Natural killer cell (primary cell): ENCODE measurements at regions not wholly inside any gene's neighbourhood (a gene's known extent, or its start where the extent isn't known, plus 50 kb on each side); places are given as distances from the start of the nearest gene placed in this dataset.
"Not testable (repeated sequence)": the region's sequence is repeated elsewhere in the genome, so short reads cannot be mapped to it uniquely, and the experiment has no call there.

ENCODE experiments used
- ATAC-seq, 3 donors: fragments of 150-1000 bp in 2 of 3; fragments of 200-7000 bp in 1 of 3; cut with Tn5 transposase; 1 replicate in 1 of 3; 2 replicates in 2 of 3; pipeline ENCODE4 v1.10.0; 2021; ENCODE audit warnings: mild to moderate bottlenecking in 2 of 3, moderate library complexity in 2 of 3
- DNase-seq, 2 donors: peaks; one replicate each; pipeline versions ENCODE4 v3.0.0 to v3.0.0-alpha.2; 2013 to 2021; ENCODE audit warnings: mixed read lengths in 1 of 2
- H3K27ac ChIP-seq: one replicate; pipeline ENCODE4 v1.5.1; 2013; ENCODE audit warnings: mild to moderate bottlenecking, low read length
- H3K27me3 ChIP-seq: one replicate; pipeline ENCODE4 v1.6.1; 2013; ENCODE audit warnings: low read length; ENCODE audit not compliant: control insufficient read depth, insufficient read depth
- H3K36me3 ChIP-seq: one replicate; pipeline ENCODE4 v1.6.1; 2013; ENCODE audit warnings: low read length; ENCODE audit not compliant: control insufficient read depth, insufficient read depth
- H3K4me1 ChIP-seq: one replicate; pipeline ENCODE4 v1.6.1; 2013; ENCODE audit warnings: low read length; ENCODE audit not compliant: control insufficient read depth, insufficient read depth
- H3K4me3 ChIP-seq: one replicate; pipeline ENCODE4 v1.5.1; 2013; ENCODE audit warnings: low read length
- H3K9me3 ChIP-seq: one replicate; pipeline ENCODE4 v1.6.1; 2013; ENCODE audit warnings: low read length; ENCODE audit not compliant: control insufficient read depth, insufficient read depth
- H3K27ac Mint-ChIP-seq, 2 donors: one replicate each; pipeline ENCODE4 v1.8.0; 2022; ENCODE audit warnings: mild to moderate bottlenecking in 2 of 2, mixed read lengths in 2 of 2, moderate library complexity in 1 of 2
- H3K27me3 Mint-ChIP-seq, 2 donors: one replicate each; pipeline ENCODE4 v1.8.0; 2022; ENCODE audit warnings: low read depth in 2 of 2, mixed read lengths in 2 of 2
- H3K36me3 Mint-ChIP-seq: one replicate; pipeline ENCODE4 v1.8.0; 2022; ENCODE audit warnings: mixed read lengths
- H3K4me1 Mint-ChIP-seq, 2 donors: one replicate each; pipeline ENCODE4 v1.8.0; 2022; ENCODE audit warnings: mixed read lengths in 2 of 2
- H3K4me3 Mint-ChIP-seq: one replicate; pipeline ENCODE4 v1.8.0; 2022; ENCODE audit warnings: mild to moderate bottlenecking, moderate library complexity, mixed read lengths
- H3K9me3 Mint-ChIP-seq, 2 donors: one replicate each; pipeline ENCODE4 v1.8.0; 2022; ENCODE audit warnings: mixed read lengths in 2 of 2
- CTCF ChIP-seq: fragments of 200-600 bp; IDR thresholded peaks from one replicate; pipeline ENCODE4 v1.8.0; 2022; ENCODE audit warnings: antibody characterized with exemption
- WGBS: methylation state at CpG from one replicate; pipeline ENCODE4 v1.1.7; 2013; ENCODE audit warnings: missing lambda C conversion rate; ENCODE audit not compliant: insufficient coverage; 5-methylcytosine and 5-hydroxymethylcytosine counted together
- intact Hi-C: fragments of 100-400 bp; cut with micrococcal nuclease; formaldehyde crosslinking; loops from one replicate; pipeline ENCODE4 v1.14.2; 2022

DNA sequence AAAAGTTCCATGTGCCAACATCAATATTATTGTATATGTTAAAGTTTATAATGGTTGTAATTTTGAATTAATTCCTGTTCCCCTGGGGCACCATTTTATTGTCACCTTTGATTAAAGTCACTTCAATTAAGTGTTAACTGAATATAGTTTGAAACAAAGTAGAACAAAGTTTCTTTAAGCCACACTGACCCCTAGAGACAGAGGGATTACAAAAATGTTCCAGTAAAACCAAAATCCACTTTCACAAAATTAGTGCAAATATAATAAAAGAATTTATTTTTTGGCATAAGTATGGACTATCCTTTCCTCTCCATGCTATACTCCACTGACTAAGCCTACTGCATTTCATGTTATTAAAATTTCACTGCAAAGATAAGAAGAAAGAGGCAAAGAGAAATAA lies 123.9 kb downstream of the ZMAT3 start:
- no peaks in the 10 kb centered on the region for H3K27me3 Mint-ChIP-seq
- H3K36me3 ChIP-seq: no peaks in the 10 kb centered on the region
- H3K4me3 ChIP-seq: no peak overlapping the region
- H3K4me1 Mint-ChIP-seq: no peaks in the 10 kb centered on the region
- peaks cover 8% of the 10 kb centered on the region for H3K36me3 Mint-ChIP-seq
- no peak overlapping the region for H3K27ac ChIP-seq
- peaks cover 16 to 19% of the 10 kb centered on the region in 2 donors for H3K9me3 Mint-ChIP-seq
- no peak for TF ChIP-seq CTCF
- H3K27me3 ChIP-seq: no peaks in the 10 kb centered on the region
- no peak overlapping the region for H3K27ac Mint-ChIP-seq
- DNase-seq (no peak), ATAC-seq (no peak)
- no peak overlapping the region for H3K4me3 Mint-ChIP-seq
- no peaks in the 10 kb centered on the region for H3K9me3 ChIP-seq
- intact Hi-C loops: no loop called here
- no peaks in the 10 kb centered on the region for H3K4me1 ChIP-seq

GRCh38 chr3:178942261-178942660 lies 129.3 kb downstream of the ZMAT3 start:
- intact Hi-C loops, H3K9me3 ChIP-seq, H3K4me3 ChIP-seq, H3K27ac ChIP-seq, H3K4me1 ChIP-seq, ATAC-seq, H3K36me3 Mint-ChIP-seq, H3K27ac Mint-ChIP-seq, H3K4me1 Mint-ChIP-seq, DNase-seq, H3K27me3 Mint-ChIP-seq, H3K27me3 ChIP-seq, H3K4me3 Mint-ChIP-seq, H3K36me3 ChIP-seq: not testable (repeated sequence)
- WGBS: no CpG with 5 or more reads among the region's 3 CpGs
- peaks cover 12 to 18% of the 10 kb centered on the region in 2 donors for H3K9me3 Mint-ChIP-seq

DNA sequence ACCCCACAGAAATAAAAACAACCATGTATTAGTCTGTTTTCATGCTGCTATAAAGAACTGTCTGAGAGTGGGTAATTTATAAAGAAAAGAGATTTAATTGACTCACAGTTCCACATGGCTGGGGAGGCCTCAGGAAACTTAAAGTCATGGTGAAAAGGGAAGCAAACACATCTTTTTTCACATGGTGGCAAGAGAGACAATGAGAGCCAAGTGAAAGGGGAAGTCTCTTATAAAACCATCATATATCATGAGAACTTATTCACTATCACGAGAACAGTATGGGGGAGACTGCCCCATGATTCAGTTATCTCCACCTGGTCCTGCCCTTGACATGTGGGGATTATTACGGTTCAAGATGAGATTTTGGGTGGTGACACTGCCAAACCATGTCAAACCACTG lies 141.5 kb downstream of the ZMAT3 start:
- intact Hi-C loops: no loop called here
- H3K4me3 Mint-ChIP-seq: no peak overlapping the region
- ATAC-seq (no peak), DNase-seq (no peak)
- H3K4me1 ChIP-seq: no peaks in the 10 kb centered on the region
- peaks cover 20 to 29% of the 10 kb centered on the region in 2 donors for H3K9me3 Mint-ChIP-seq
- peaks cover 31% of the 10 kb centered on the region for H3K36me3 Mint-ChIP-seq
- H3K27ac Mint-ChIP-seq: no peak overlapping the region
- H3K27ac ChIP-seq: no peak overlapping the region
- H3K36me3 ChIP-seq: no peaks in the 10 kb centered on the region
- H3K27me3 Mint-ChIP-seq: no peaks in the 10 kb centered on the region
- no peaks in the 10 kb centered on the region for H3K27me3 ChIP-seq
- H3K9me3 ChIP-seq: peaks cover 4% of the 10 kb centered on the region
- 75% methylated on average over 1 of the region's 2 CpGs for WGBS
- TF ChIP-seq CTCF: no peak
- H3K4me1 Mint-ChIP-seq: no peaks in the 10 kb centered on the region
- H3K4me3 ChIP-seq: no peak overlapping the region

- Mint-ChIP-seq H3K4me1 (no peaks in the 10 kb centered on the region), H3K27me3 (no peaks in the 10 kb centered on the region), H3K27ac (no peak overlapping the region), H3K9me3 (peaks cover 23 to 33% of the 10 kb centered on the region in 2 donors), H3K36me3 (peaks cover 25% of the 10 kb centered on the region), H3K4me3 (no peak overlapping the region)
- DNase-seq (no peak), ATAC-seq (no peak)
- no peak overlapping the region for H3K4me3 ChIP-seq
- no peaks in the 10 kb centered on the region for H3K4me1 ChIP-seq
- peaks cover 18% of the 10 kb centered on the region for H3K9me3 ChIP-seq
- intact Hi-C loops: no loop called here
- TF ChIP-seq CTCF: no peak
- H3K36me3 ChIP-seq: no peaks in the 10 kb centered on the region
- H3K27me3 ChIP-seq: no peaks in the 10 kb centered on the region
- no peak overlapping the region for H3K27ac ChIP-seq
Observed at GRCh38 chr3:178916223-178916622, 155.4 kb downstream of the ZMAT3 start.
